OCI-LY3 (cell line): ENCODE measurements at regions not wholly inside any gene's neighbourhood (a gene's known extent, or its start where the extent isn't known, plus 50 kb on each side); places are given as distances from the start of the nearest gene placed in this dataset.

Source experiments
- CTCF ChIP-seq: fragments of 200-600, 300-600 bp; sonication (generic); IDR thresholded peaks from 2 replicates; pipeline ENCODE4 v1.5.1; 2014; ENCODE audit warnings: antibody characterized with exemption, low read length, low read depth
- EZH2phosphoT487 ChIP-seq: fragments of 200-600 bp; shearing (Covaris generic); IDR thresholded peaks from 2 replicates; pipeline ENCODE4 v1.6.1; 2018; ENCODE audit warnings: antibody characterized with exemption, mixed run types, low read depth

GRCh38 chr1:234542211-234542850, 63.4 kb upstream of the TARBP1 start:
- TF ChIP-seq CTCF (no peak), EZH2phosphoT487 (no peak)
